ENCODE measurements at regions not wholly inside any gene's neighbourhood (a gene's known extent, or its start where the extent isn't known, plus 50 kb on each side); places are given as distances from the start of the nearest gene placed in this dataset.

GRCh38 chr4:162938738-162939485, 227.8 kb downstream of the NAF1 start:
- Mint-ChIP-seq H3K27ac (no peak overlapping the region), H3K4me1 (ENCODE audit: unreplicated experiment) (no peaks in the 10 kb centered on the region), H3K36me3 (no peaks in the 10 kb centered on the region), H3K4me3 (no peak overlapping the region), H3K9me3 (no peaks in the 10 kb centered on the region), H3K27me3 (no peaks in the 10 kb centered on the region)
- TF ChIP-seq, protein P1, sequence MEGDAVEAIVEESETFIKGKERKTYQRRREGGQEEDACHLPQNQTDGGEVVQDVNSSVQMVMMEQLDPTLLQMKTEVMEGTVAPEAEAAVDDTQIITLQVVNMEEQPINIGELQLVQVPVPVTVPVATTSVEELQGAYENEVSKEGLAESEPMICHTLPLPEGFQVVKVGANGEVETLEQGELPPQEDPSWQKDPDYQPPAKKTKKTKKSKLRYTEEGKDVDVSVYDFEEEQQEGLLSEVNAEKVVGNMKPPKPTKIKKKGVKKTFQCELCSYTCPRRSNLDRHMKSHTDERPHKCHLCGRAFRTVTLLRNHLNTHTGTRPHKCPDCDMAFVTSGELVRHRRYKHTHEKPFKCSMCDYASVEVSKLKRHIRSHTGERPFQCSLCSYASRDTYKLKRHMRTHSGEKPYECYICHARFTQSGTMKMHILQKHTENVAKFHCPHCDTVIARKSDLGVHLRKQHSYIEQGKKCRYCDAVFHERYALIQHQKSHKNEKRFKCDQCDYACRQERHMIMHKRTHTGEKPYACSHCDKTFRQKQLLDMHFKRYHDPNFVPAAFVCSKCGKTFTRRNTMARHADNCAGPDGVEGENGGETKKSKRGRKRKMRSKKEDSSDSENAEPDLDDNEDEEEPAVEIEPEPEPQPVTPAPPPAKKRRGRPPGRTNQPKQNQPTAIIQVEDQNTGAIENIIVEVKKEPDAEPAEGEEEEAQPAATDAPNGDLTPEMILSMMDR (conservative IDR thresholded peaks at IDR 0.05) = no peak
- no peak for DNase-seq (ENCODE audit: extremely low spot score, unreplicated experiment)

DNA sequence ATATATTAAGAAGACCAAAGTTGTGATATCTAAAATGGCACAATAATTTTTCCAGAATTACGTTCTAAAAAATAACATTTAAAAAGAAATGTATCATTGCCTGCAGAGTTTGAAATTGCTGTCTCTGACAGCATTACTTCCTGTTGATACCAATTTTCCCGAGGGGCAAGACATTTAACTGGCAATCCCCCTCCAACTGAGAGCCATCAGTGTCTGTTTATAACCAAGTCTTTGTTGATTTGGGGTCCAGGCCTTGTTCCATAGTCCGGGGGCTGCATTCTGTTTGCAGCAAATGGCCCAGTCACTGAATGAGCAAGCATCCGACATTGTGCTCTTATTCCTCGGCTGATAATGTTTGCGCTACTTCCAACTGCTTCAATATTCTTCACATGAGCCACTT, 231.5 kb downstream of the NAF1 start:
- TF ChIP-seq, protein P1 (conservative IDR thresholded peaks at IDR 0.05) = no peak
- Mint-ChIP-seq H3K27ac (no peak overlapping the region), H3K4me3 (no peak overlapping the region), H3K4me1 (ENCODE audit: unreplicated experiment) (peaks cover 4% of the 10 kb centered on the region), H3K9me3 (no peaks in the 10 kb centered on the region), H3K36me3 (no peaks in the 10 kb centered on the region), H3K27me3 (no peaks in the 10 kb centered on the region)
- no peak for DNase-seq (ENCODE audit: extremely low spot score, unreplicated experiment)

DNA sequence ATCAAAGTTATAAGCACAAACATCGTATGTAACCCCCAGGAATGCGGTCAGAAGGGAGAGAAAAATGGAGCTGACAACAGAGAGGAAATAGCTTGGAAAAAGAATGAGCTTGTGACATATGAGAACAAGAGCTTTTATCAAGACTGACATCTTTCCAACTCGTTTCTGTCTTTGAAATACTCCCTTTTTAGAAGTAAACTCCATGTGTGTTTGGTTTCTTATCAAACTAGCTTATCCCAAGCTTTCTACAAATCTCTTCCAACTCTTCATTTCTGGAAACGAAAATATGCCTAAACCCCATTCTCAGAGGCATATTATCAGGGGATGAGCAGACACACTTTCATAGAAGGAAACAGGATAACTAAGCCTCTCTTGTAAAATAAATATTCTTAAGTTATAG, 235.4 kb downstream of the NAF1 start:
- no peaks in the 10 kb centered on the region for H3K27me3 Mint-ChIP-seq
- DNase-seq (ENCODE audit: extremely low spot score, unreplicated experiment) = no peak
- H3K4me1 Mint-ChIP-seq (ENCODE audit: unreplicated experiment) = peaks cover 4% of the 10 kb centered on the region
- no peaks in the 10 kb centered on the region for H3K9me3 Mint-ChIP-seq
- H3K27ac Mint-ChIP-seq = no peak overlapping the region
- no peak overlapping the region for H3K4me3 Mint-ChIP-seq
- TF ChIP-seq, protein P1 (conservative IDR thresholded peaks at IDR 0.05) = no peak
- no peaks in the 10 kb centered on the region for H3K36me3 Mint-ChIP-seq

DNA sequence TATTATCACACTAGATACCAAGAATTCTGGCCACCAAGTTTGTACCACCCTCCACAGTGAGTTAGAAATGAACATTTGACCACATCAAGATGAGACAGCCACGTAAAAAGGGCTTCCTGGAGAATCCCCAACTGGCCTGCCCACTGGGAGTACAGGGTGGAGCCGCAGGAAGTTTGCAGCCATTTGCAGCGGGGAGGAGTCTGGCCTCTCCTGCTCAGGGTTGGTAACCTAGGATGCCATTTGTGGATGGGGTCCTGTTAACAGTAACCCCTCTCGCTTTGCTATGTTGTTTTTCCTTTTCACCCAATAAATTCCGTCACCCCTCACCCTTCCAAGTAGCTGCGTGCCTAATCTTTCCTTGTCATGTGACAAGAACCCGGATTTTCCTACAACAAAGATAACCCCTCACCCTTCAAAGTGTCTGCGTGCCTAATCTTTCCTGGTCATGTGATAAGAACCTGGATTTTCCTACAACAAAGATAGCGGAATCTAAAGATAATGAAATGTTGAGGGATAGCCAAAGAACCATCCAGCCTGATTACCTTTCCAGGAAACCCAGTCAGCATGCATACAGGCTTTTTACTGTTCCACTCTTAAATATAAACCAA, 245.4 kb downstream of the NAF1 start:
- Mint-ChIP-seq H3K9me3 (peaks cover 10% of the 10 kb centered on the region), H3K4me1 (ENCODE audit: unreplicated experiment) (peaks cover 4% of the 10 kb centered on the region), H3K36me3 (no peaks in the 10 kb centered on the region), H3K27ac (no peak overlapping the region), H3K4me3 (no peak overlapping the region), H3K27me3 (no peaks in the 10 kb centered on the region)
- TF ChIP-seq, protein P1 (conservative IDR thresholded peaks at IDR 0.05) = no peak
- DNase-seq (ENCODE audit: extremely low spot score, unreplicated experiment) = no peak

- H3K27me3 Mint-ChIP-seq = no peaks in the 10 kb centered on the region
- H3K36me3 Mint-ChIP-seq = no peaks in the 10 kb centered on the region
- no peak overlapping the region for H3K4me3 Mint-ChIP-seq
- TF ChIP-seq, protein P1 (conservative IDR thresholded peaks at IDR 0.05) = no peak
- peaks cover under 1% of the 10 kb centered on the region for H3K4me1 Mint-ChIP-seq (ENCODE audit: unreplicated experiment)
- peaks cover 10% of the 10 kb centered on the region for H3K9me3 Mint-ChIP-seq
- DNase-seq (ENCODE audit: extremely low spot score, unreplicated experiment) = no peak
- H3K27ac Mint-ChIP-seq = no peak overlapping the region
Observed at GRCh38 chr4:162920649-162921048, 246.0 kb downstream of the NAF1 start.

Measured in type B pancreatic cell (in vitro differentiated cells).